ENCODE measurements at regions not wholly inside any gene's neighbourhood (a gene's known extent, or its start where the extent isn't known, plus 50 kb on each side); places are given as distances from the start of the nearest gene placed in this dataset.
"Not testable (repeated sequence)": the region's sequence is repeated elsewhere in the genome, so short reads cannot be mapped to it uniquely, and the experiment has no call there.

- DNase-seq, result no peak
Measured at GRCh38 chr3:152622811-152623167, 212.1 kb upstream of the P2RY1 start.

GRCh38 chr3:152623286-152623911 lies 211.5 kb upstream of the P2RY1 start:
- no peak for DNase-seq

GRCh38 chr3:152626226-152626625 lies 208.7 kb upstream of the P2RY1 start:
- no peak for DNase-seq

GRCh38 chr3:152628496-152628895 lies 206.4 kb upstream of the P2RY1 start:
- DNase-seq, result no peak

GRCh38 chr3:152629363-152630122 lies 205.4 kb upstream of the P2RY1 start:
- no peak for DNase-seq

- DNase-seq, result no peak
Measured at GRCh38 chr3:152635389-152635788, 199.5 kb upstream of the P2RY1 start.

- no peak for DNase-seq
Measured at GRCh38 chr3:152636651-152637050, 198.3 kb upstream of the P2RY1 start.

GRCh38 chr3:152638214-152638613 lies 196.7 kb upstream of the P2RY1 start:
- no peak for DNase-seq

- DNase-seq, result no peak
Measured at GRCh38 chr3:152638707-152639450, 196.1 kb upstream of the P2RY1 start.

- no peak for DNase-seq
Measured at GRCh38 chr3:152641198-152641597, 193.7 kb upstream of the P2RY1 start.

GRCh38 chr3:152642658-152643057 lies 192.3 kb upstream of the P2RY1 start:
- DNase-seq, result no peak

- DNase-seq, result no peak
Measured at GRCh38 chr3:152644478-152644877, 190.5 kb upstream of the P2RY1 start.

- no peak for DNase-seq
Measured at GRCh38 chr3:152646004-152646403, 188.9 kb upstream of the P2RY1 start.

GRCh38 chr3:152650177-152650576 lies 184.8 kb upstream of the P2RY1 start:
- DNase-seq, result peak; percentile 15

- DNase-seq, result not testable (repeated sequence)
Measured at GRCh38 chr3:152650923-152651322, 184.0 kb upstream of the P2RY1 start.

GRCh38 chr3:152656214-152656971 lies 178.5 kb upstream of the P2RY1 start:
- DNase-seq, result no peak

GRCh38 chr3:152656972-152657355 lies 178.0 kb upstream of the P2RY1 start:
- no peak for DNase-seq

- DNase-seq, result no peak
Measured at GRCh38 chr3:152658977-152659720, 175.8 kb upstream of the P2RY1 start.

- no peak for DNase-seq
Measured at GRCh38 chr3:152662157-152662556, 172.8 kb upstream of the P2RY1 start.

GRCh38 chr3:152664766-152665165 lies 170.2 kb upstream of the P2RY1 start:
- DNase-seq, result no peak

- DNase-seq, result no peak
Measured at GRCh38 chr3:152667267-152667666, 167.7 kb upstream of the P2RY1 start.

GRCh38 chr3:152669560-152669959 lies 165.4 kb upstream of the P2RY1 start:
- DNase-seq, result no peak

All from NCI-H146 (cell line).